K562 (cell line): ENCODE measurements at regions not wholly inside any gene's neighbourhood (a gene's known extent, or its start where the extent isn't known, plus 50 kb on each side); places are given as distances from the start of the nearest gene placed in this dataset.

Experiments
- CHD1 ChIP-seq: fragments of 200-600 bp; sonication (generic); IDR thresholded peaks from one replicate; pipeline ENCODE4 v1.6.1; 2012; ENCODE audit warnings: mild to moderate bottlenecking, moderate library complexity, low read length, inconsistent platforms
- CTCF ChIP-seq, 3 experiments: IDR thresholded peaks in 2 of 3; conservative IDR thresholded peaks in 1 of 3; 2 replicates each; pipeline ENCODE4 v1.5.1; 2011 to 2012; ENCODE audit warnings: low read length in 3 of 3, mild to moderate bottlenecking in 3 of 3, control low read depth in 2 of 3, improper control_type of control experiment in 1 of 3, inconsistent platforms in 1 of 3, low read depth in 1 of 3, mixed read lengths in 1 of 3, moderate library complexity in 1 of 3; ENCODE audit not compliant: insufficient read depth in 2 of 3
- E2F8 ChIP-seq: fragments of 450-650 bp; IDR thresholded peaks from 2 replicates; pipeline ENCODE4 v1.7.1; 2018; ENCODE audit warnings: mild to moderate bottlenecking, low read depth; ENCODE audit not compliant: partially characterized antibody
- EZH2 ChIP-seq: IDR thresholded peaks from 2 replicates; pipeline ENCODE4 v1.6.1; 2012; ENCODE audit warnings: low read depth, mild to moderate bottlenecking, inconsistent platforms, low read length, borderline replicate concordance
- HOXB6 ChIP-seq: fragments of 250-450 bp; sonication (Bioruptor Pico); IDR thresholded peaks from 2 replicates; pipeline ENCODE4 v1.5.1; 2022; ENCODE audit warnings: mild to moderate bottlenecking, borderline replicate concordance
- JUND ChIP-seq, 2 experiments: IDR thresholded peaks; 2 replicates in 1 of 2; 3 replicates in 1 of 2; pipeline ENCODE4 v1.6.1; 2011; ENCODE audit warnings: borderline replicate concordance in 2 of 2, low read depth in 2 of 2, low read length in 2 of 2, improper control_type of control experiment in 1 of 2, missing biosample characterization in 1 of 2, missing genetic modification characterization in 1 of 2, missing genetic modification reagents in 1 of 2
- NFYB ChIP-seq: IDR thresholded peaks from 2 replicates; pipeline ENCODE4 v1.6.1; 2011; ENCODE audit warnings: mild to moderate bottlenecking, moderate library complexity; ENCODE audit not compliant: insufficient read length; ENCODE audit errors: extremely low read depth
- SREBF2 ChIP-seq: sonication (generic); formaldehyde crosslinking; IDR thresholded peaks from 2 replicates; pipeline ENCODE4 v1.4.0; 2020; ENCODE audit warnings: mild to moderate bottlenecking, missing genetic modification reagents
- USF2 ChIP-seq: sonication (generic); formaldehyde crosslinking; IDR thresholded peaks from 2 replicates; pipeline ENCODE4 v1.5.0; 2020; ENCODE audit warnings: missing genetic modification reagents
- ZFP36 ChIP-seq: fragments of 150-350 bp; IDR thresholded peaks from 2 replicates; pipeline ENCODE4 v1.6.1; 2018; ENCODE audit warnings: low read length, low read depth; ENCODE audit not compliant: partially characterized antibody
- ZFP91 ChIP-seq: sonication (generic); formaldehyde crosslinking; IDR thresholded peaks from 2 replicates; pipeline ENCODE4 v1.8.0; 2022; ENCODE audit warnings: mild to moderate bottlenecking, missing genetic modification reagents
- ZNF239 ChIP-seq: fragments of 250-450 bp; sonication (Bioruptor Pico); IDR thresholded peaks from 2 replicates; pipeline ENCODE4 v1.4.0; 2020; ENCODE audit warnings: mild to moderate bottlenecking
- ZNF639 ChIP-seq, 2 experiments: fragments of 200-800 bp in 1 of 2; sonication (Bioruptor generic) in 1 of 2; sonication (generic) in 1 of 2; formaldehyde crosslinking in 1 of 2; IDR thresholded peaks in 1 of 2; conservative IDR thresholded peaks in 1 of 2; 2 replicates each; pipeline versions ENCODE4 v1.5.0 to v1.6.1; 2016 to 2020; ENCODE audit warnings: missing compliant biosample characterization in 1 of 2, missing genetic modification characterization in 1 of 2, missing genetic modification reagents in 1 of 2

GRCh38 chr1:79817031-79817560, 810.6 kb upstream of the ADGRL4 start:
- TF ChIP-seq JUND (IDR thresholded peaks at IDR 0.05; ENCODE audit: borderline replicate concordance, low read depth, low read length) (no peak), JUND (tag; IDR thresholded peaks at IDR 0.05; ENCODE audit: borderline replicate concordance, low read depth, low read length) (no peak), CTCF (IDR thresholded peaks at IDR 0.05 in 2 of 3, conservative IDR thresholded peaks at IDR 0.05 in 1 of 3; ENCODE audit: insufficient read depth in 2 of 3, low read depth in 1 of 3, low read length in 3 of 3) (no peak), ZNF639 (CRISPR knock-in tag; conservative IDR thresholded peaks at IDR 0.05 in 1 of 2, IDR thresholded peaks at IDR 0.05 in 1 of 2) (no peak), CHD1 (no peak), ZFP36 (no peak), E2F8 (no peak), ZNF239 (CRISPR knock-in tag) (no peak), USF2 (CRISPR knock-in tag) (no peak), NFYB (no peak), EZH2 (no peak), HOXB6 (CRISPR knock-in tag) (no peak), ZFP91 (no peak), SREBF2 (CRISPR knock-in tag) (no peak)
